HuH-7.5 (cell line): ENCODE measurements at regions not wholly inside any gene's neighbourhood (a gene's known extent, or its start where the extent isn't known, plus 50 kb on each side); places are given as distances from the start of the nearest gene placed in this dataset.

Source experiments
- DNase-seq: peaks from one replicate; pipeline ENCODE4 v3.0.0; 2011; ENCODE audit warnings: low spot score

- no peak for DNase-seq
These were observed 277.7 kb upstream of the N4BP1 start for GRCh38 chr16:48887646-48888210.

- no peak for DNase-seq
These were observed 275.5 kb upstream of the N4BP1 start for GRCh38 chr16:48885471-48885870.

GRCh38 chr16:48881272-48881671, 271.3 kb upstream of the N4BP1 start:
- DNase-seq = no peak

GRCh38 chr16:48879223-48880122, 269.5 kb upstream of the N4BP1 start:
- DNase-seq = no peak

GRCh38 chr16:48877946-48878345, 268.0 kb upstream of the N4BP1 start:
- DNase-seq = no peak

- no peak for DNase-seq
These were observed 260.2 kb upstream of the N4BP1 start for GRCh38 chr16:48870141-48870540.

- DNase-seq = no peak
These were observed 255.5 kb upstream of the N4BP1 start for GRCh38 chr16:48865520-48865919.

GRCh38 chr16:48864055-48864454, 254.1 kb upstream of the N4BP1 start:
- DNase-seq = no peak

GRCh38 chr16:48862087-48862532, 252.1 kb upstream of the N4BP1 start:
- DNase-seq = no peak

- DNase-seq = no peak
These were observed 250.4 kb upstream of the N4BP1 start for GRCh38 chr16:48860341-48860740.

- DNase-seq = no peak
These were observed 243.0 kb upstream of the N4BP1 start for GRCh38 chr16:48852951-48853350.

- DNase-seq = no peak
These were observed 242.5 kb upstream of the N4BP1 start for GRCh38 chr16:48852458-48852857.

GRCh38 chr16:48850097-48850770, 240.3 kb upstream of the N4BP1 start:
- DNase-seq = no peak

- DNase-seq = no peak
These were observed 236.3 kb upstream of the N4BP1 start for GRCh38 chr16:48846277-48846676.

GRCh38 chr16:48845261-48845660, 235.3 kb upstream of the N4BP1 start:
- DNase-seq = no peak

- DNase-seq = no peak
These were observed 228.4 kb upstream of the N4BP1 start for GRCh38 chr16:48838349-48838748.

- no peak for DNase-seq
These were observed 226.7 kb upstream of the N4BP1 start for GRCh38 chr16:48836636-48837035.

GRCh38 chr16:48836067-48836466, 226.1 kb upstream of the N4BP1 start:
- DNase-seq = no peak

- DNase-seq = no peak
These were observed 224.6 kb upstream of the N4BP1 start for GRCh38 chr16:48834576-48834975.

GRCh38 chr16:48833461-48833860, 223.5 kb upstream of the N4BP1 start:
- no peak for DNase-seq

GRCh38 chr16:48831076-48831722, 221.2 kb upstream of the N4BP1 start:
- no peak for DNase-seq
